ENCODE measurements at regions not wholly inside any gene's neighbourhood (a gene's known extent, or its start where the extent isn't known, plus 50 kb on each side); places are given as distances from the start of the nearest gene placed in this dataset.

DNA sequence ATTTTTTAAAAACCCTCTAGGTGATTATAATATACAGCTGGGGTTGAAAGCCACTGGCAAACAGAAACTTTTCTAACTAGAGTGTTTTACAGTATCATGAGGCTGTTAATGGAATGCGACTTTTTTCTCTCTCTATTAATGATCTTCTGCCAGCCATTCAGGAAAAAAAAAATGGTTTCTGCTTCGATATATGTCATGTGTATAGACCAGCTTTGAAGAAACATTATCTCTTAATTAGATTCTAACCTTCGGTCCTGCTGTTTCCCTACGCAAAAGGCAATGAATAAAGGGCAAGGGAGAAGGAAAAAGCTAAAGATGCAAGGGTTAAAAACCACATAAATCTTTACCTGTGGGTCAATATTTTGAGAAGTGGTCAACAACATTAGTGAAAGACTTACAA is 1662.1 kb upstream of the TENM3 start:
- intact Hi-C loops (cut with DNase I; ENCODE audit: low total_unique reads), result no loop called here
- H3K4me3 ChIP-seq (ENCODE audit: low read depth, poor library complexity, severe bottlenecking), result no peak overlapping the region
- no peak for TF ChIP-seq POLR2A (IDR thresholded peaks at IDR 0.05)
- TF ChIP-seq, protein P1, sequence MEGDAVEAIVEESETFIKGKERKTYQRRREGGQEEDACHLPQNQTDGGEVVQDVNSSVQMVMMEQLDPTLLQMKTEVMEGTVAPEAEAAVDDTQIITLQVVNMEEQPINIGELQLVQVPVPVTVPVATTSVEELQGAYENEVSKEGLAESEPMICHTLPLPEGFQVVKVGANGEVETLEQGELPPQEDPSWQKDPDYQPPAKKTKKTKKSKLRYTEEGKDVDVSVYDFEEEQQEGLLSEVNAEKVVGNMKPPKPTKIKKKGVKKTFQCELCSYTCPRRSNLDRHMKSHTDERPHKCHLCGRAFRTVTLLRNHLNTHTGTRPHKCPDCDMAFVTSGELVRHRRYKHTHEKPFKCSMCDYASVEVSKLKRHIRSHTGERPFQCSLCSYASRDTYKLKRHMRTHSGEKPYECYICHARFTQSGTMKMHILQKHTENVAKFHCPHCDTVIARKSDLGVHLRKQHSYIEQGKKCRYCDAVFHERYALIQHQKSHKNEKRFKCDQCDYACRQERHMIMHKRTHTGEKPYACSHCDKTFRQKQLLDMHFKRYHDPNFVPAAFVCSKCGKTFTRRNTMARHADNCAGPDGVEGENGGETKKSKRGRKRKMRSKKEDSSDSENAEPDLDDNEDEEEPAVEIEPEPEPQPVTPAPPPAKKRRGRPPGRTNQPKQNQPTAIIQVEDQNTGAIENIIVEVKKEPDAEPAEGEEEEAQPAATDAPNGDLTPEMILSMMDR (IDR thresholded peaks at IDR 0.05), result no peak
- 66 to 69% methylated on average over 4 of the region's 4 CpGs for WGBS, 2 donors
- DNase-seq (ENCODE audit: low spot score in 2 of 2), result no peak

DNA sequence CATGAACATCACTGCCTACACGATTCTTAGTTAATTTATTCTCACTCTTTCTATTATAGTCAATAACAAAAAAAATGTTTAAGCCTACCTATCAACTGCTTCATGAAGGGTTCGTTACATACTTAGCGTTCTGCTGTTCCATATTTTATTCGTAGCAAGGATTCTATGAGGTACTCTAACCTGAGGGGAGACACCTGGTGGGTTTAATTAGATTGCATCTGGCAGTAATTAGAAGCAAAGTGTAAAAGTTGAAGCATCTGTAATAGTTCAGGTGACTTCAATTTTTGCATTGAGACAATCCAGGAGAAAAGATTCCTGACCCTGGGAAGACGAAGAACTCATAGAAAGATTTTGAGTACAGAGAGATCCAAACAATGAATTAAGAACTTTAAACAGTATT is 1655.8 kb upstream of the TENM3 start:
- DNase-seq (ENCODE audit: low spot score in 2 of 2), result no peak
- TF ChIP-seq, protein P1 (IDR thresholded peaks at IDR 0.05), result no peak
- no peak for TF ChIP-seq POLR2A (IDR thresholded peaks at IDR 0.05)
- H3K4me3 ChIP-seq (ENCODE audit: low read depth, poor library complexity, severe bottlenecking), result no peak overlapping the region
- intact Hi-C loops (cut with DNase I; ENCODE audit: low total_unique reads), result no loop called here
- 59 to 75% methylated on average over 5 of the region's 5 CpGs for WGBS, 2 donors

DNA sequence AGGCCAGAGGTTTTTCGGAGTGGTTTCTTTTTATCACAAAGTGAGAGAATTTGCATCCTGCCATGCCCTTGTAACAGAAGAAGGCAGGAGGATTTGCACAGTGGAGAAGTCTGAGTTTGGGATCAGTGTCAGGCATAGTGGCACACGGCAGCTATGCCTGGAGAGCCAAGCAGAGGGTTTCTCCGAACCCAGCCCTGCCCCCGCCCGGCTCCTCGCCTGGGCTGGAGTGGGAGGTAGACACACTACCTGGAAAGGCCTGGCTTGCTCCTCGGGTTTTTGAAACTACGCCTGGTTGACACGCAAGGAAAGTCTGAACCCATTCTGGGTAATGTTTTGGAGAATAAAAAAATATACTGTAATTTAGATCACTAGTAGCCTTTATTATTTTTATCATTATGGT is 1653.6 kb upstream of the TENM3 start:
- 92 to 95% methylated on average over 9 of the region's 9 CpGs for WGBS, 2 donors
- intact Hi-C loops (cut with DNase I; ENCODE audit: low total_unique reads), result no loop called here
- no peak for DNase-seq (ENCODE audit: low spot score in 2 of 2)
- no peak overlapping the region for H3K4me3 ChIP-seq (ENCODE audit: low read depth, poor library complexity, severe bottlenecking)
- TF ChIP-seq, protein P1 (IDR thresholded peaks at IDR 0.05), result no peak
- no peak for TF ChIP-seq POLR2A (IDR thresholded peaks at IDR 0.05)

DNA sequence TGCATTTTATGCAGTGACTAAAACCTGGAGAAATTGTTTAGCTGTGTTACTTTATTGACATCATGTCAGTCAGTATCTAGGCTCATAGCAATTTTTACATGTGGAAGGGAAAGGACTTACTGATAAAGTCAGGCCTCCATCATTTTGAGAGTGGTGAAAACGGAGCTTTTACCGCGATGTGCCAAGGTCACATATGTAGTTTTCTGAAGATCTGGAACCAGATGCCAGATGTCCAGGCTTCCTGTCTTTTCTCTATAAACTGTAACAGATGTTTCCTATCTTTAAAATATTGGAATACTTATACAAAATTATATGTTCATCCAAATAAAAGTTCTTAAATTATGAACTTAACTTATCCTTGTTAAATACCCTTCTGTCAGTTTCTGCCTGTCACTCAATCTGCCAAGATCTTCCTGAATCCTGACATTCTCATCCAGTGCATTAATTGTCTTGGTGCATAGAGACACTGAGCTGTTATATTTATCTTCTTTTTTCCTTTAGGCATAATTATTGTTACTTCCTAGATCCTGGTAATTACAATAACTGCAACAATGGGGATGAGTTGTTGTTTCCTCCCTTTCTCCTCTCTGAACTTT is 1646.2 kb upstream of the TENM3 start:
- no peak overlapping the region for H3K4me3 ChIP-seq (ENCODE audit: low read depth, poor library complexity, severe bottlenecking)
- DNase-seq (ENCODE audit: low spot score in 2 of 2), result no peak
- TF ChIP-seq, protein P1 (IDR thresholded peaks at IDR 0.05), result no peak
- no peak for TF ChIP-seq POLR2A (IDR thresholded peaks at IDR 0.05)
- intact Hi-C loops (cut with DNase I; ENCODE audit: low total_unique reads), result no loop called here
- WGBS, 2 donors, result 56 to 65% methylated on average over 3 of the region's 3 CpGs

DNA sequence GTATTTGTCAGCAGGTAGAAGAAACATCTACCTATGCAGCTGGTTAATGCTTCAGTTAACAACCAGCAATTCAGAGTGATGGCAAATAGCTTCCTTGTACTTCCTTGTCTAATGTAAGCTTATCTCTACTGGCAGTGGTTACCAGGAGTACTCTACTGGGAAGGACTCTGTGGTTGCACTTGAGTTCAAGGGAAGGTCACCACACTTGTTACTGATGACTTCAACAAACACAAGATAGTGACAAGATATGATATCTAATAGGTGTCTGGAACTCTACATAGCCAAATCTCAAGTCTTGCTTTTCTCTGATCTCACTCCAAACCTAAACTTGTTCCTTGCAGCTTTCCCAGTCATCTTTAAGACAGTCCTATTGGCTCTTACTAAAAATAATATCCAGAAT is 1644.9 kb upstream of the TENM3 start:
- no peak overlapping the region for H3K4me3 ChIP-seq (ENCODE audit: low read depth, poor library complexity, severe bottlenecking)
- TF ChIP-seq, protein P1 (IDR thresholded peaks at IDR 0.05), result no peak
- TF ChIP-seq POLR2A (IDR thresholded peaks at IDR 0.05), result no peak
- intact Hi-C loops (cut with DNase I; ENCODE audit: low total_unique reads), result no loop called here
- DNase-seq (ENCODE audit: low spot score in 2 of 2), result no peak

DNA sequence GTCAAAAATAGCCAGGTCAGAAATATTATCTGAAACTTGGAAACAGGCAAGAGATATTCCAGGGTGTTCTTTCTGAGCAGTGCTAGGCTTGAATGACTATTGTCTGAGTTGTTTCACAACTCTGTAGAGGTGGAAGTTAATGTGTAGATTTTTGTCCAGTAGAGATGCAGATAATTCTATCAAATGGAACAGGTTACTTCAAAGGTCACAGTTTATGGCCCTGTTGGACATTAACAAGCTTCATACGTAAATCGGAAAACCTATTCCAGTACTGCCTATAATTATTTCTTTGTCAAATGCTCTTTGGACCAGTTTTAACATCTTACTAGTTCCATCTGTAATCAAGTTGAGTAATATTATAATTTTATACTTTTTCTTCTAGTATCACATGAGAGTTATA is 1639.4 kb upstream of the TENM3 start:
- 76 to 79% methylated on average over 2 of the region's 2 CpGs for WGBS, 2 donors
- intact Hi-C loops (cut with DNase I; ENCODE audit: low total_unique reads), result no loop called here
- H3K4me3 ChIP-seq (ENCODE audit: low read depth, poor library complexity, severe bottlenecking), result no peak overlapping the region
- TF ChIP-seq, protein P1 (IDR thresholded peaks at IDR 0.05), result no peak
- no peak for TF ChIP-seq POLR2A (IDR thresholded peaks at IDR 0.05)
- no peak for DNase-seq (ENCODE audit: low spot score in 2 of 2)
